K562 (cell line): ENCODE measurements at regions not wholly inside any gene's neighbourhood (a gene's known extent, or its start where the extent isn't known, plus 50 kb on each side); places are given as distances from the start of the nearest gene placed in this dataset.
"Not testable (repeated sequence)": the region's sequence is repeated elsewhere in the genome, so short reads cannot be mapped to it uniquely, and the experiment has no call there.

ENCODE experiments used
- ATAC-seq: fragments of 200-7000 bp; cut with Tn5 transposase; 3 replicates; pipeline ENCODE4 v1.9.1; 2020; ENCODE audit warnings: moderate library complexity
- BruUV-seq: library from RNA; stranded (reverse); fragments of 400-500 nt; replicated peaks from 2 replicates; lab custom pipeline; 2021; lab: Mats Ljungman, UMichigan
- CTCF ChIA-PET: fragments of 300-600 bp; formaldehyde crosslinking; extraction: SDS; loops from one replicate; lab custom pipeline; 2021; ENCODE audit warnings: low intra/inter-chr PET ratio; lab: Yijun Ruan, JAX
- POLR2A ChIA-PET: fragments of 300-600, 350-650 bp; sonication (Branson Sonifier 250); formaldehyde crosslinking; extraction: SDS; loops from one replicate; lab custom pipeline; 2021; ENCODE audit warnings: antibody characterized with exemption, inconsistent platforms; lab: Yijun Ruan, JAX
- DNase-seq, 4 experiments: peaks; one replicate each; pipeline versions ENCODE4 v3.0.0 to v3.0.0-alpha.2; 2011 to 2018; ENCODE audit warnings: low spot score in 3 of 4, mixed read lengths in 3 of 4; ENCODE audit errors: extremely low read depth in 1 of 4
- FAIRE-seq: peaks from 2 replicates; lab custom pipeline; 2011; peaks lifted over from hg19 to GRCh38; lab: Jason Lieb, UNC
- H2AFZ ChIP-seq: 2 replicates; pipeline ENCODE4 v1.6.0; 2011; ENCODE audit warnings: low read depth, low read length, control low read depth, inconsistent platforms
- H3K27ac ChIP-seq: fragments of 200-600 bp; 3 replicates; pipeline ENCODE4 v1.8.0; 2011; ENCODE audit warnings: low read depth, mild to moderate bottlenecking, control low read depth, inconsistent platforms, low read length, moderate library complexity, mixed read lengths; ENCODE audit errors: extremely low read depth
- H3K27me3 ChIP-seq, 2 experiments: fragments of 300-600 bp in 1 of 2; 2 replicates in 1 of 2; 3 replicates in 1 of 2; pipeline versions ENCODE4 v1.6.0 to v1.8.0; 2011; ENCODE audit warnings: inconsistent platforms in 2 of 2, low read length in 2 of 2, mild to moderate bottlenecking in 1 of 2, mixed read lengths in 1 of 2, moderate library complexity in 1 of 2; ENCODE audit not compliant: control insufficient read depth in 2 of 2, insufficient read depth in 2 of 2
- H3K36me3 ChIP-seq: fragments of 300-600 bp; 3 replicates; pipeline ENCODE4 v1.8.0; 2011; ENCODE audit warnings: mild to moderate bottlenecking, low read length, inconsistent platforms; ENCODE audit not compliant: control insufficient read depth, insufficient read depth
- H3K4me1 ChIP-seq, 2 experiments: fragments of 200-600 bp in 1 of 2; replicated peaks in 1 of 2; 2 replicates in 1 of 2; 3 replicates in 1 of 2; pipeline versions ENCODE4 v1.5.1 to v1.8.0; 2011; ENCODE audit warnings: inconsistent platforms in 2 of 2, low read length in 2 of 2, mild to moderate bottlenecking in 1 of 2, mixed read lengths in 1 of 2, moderate library complexity in 1 of 2; ENCODE audit not compliant: control insufficient read depth in 2 of 2, insufficient read depth in 2 of 2
- H3K4me2 ChIP-seq: 2 replicates; pipeline ENCODE4 v1.6.1; 2011; ENCODE audit warnings: low read length, control low read depth, inconsistent platforms, mixed read lengths; ENCODE audit not compliant: insufficient read depth
- H3K4me3 ChIP-seq: fragments of 200-600 bp; sonication (generic), shearing (Covaris generic); 2 replicates; pipeline ENCODE4 v1.5.1; 2016; ENCODE audit warnings: control low read depth, inconsistent platforms
- H3K79me2 ChIP-seq: fragments of 200-600 bp; 3 replicates; pipeline ENCODE4 v1.8.0; 2011; ENCODE audit warnings: low read length, inconsistent platforms; ENCODE audit not compliant: control insufficient read depth, insufficient read depth
- H3K9ac ChIP-seq, 2 experiments: 2 replicates each; pipeline versions ENCODE4 v1.6.0 to v1.6.1; 2011; ENCODE audit warnings: low read depth in 2 of 2, low read length in 2 of 2, control low read depth in 1 of 2, inconsistent platforms in 1 of 2, mild to moderate bottlenecking in 1 of 2, mixed read lengths in 1 of 2; ENCODE audit not compliant: insufficient read depth in 1 of 2
- H3K9me1 ChIP-seq: one replicate; pipeline ENCODE4 v1.6.0; 2011; ENCODE audit warnings: inconsistent platforms, mild to moderate bottlenecking, low read length, moderate library complexity; ENCODE audit not compliant: control insufficient read depth, insufficient read depth
- H3K9me3 ChIP-seq: replicated peaks from 2 replicates; pipeline ENCODE4 v1.5.1; 2011; ENCODE audit warnings: low read depth, low read length, inconsistent platforms; ENCODE audit not compliant: control insufficient read depth, insufficient read depth
- H4K20me1 ChIP-seq: replicated peaks from 2 replicates; pipeline ENCODE4 v1.6.1; 2011; ENCODE audit warnings: low read length, inconsistent platforms, mixed read lengths; ENCODE audit not compliant: control insufficient read depth, insufficient read depth
- KHSRP ChIP-seq: fragments of 450-650 bp; IDR thresholded peaks from 2 replicates; pipeline ENCODE4 v1.6.1; 2017
- MLLT1 ChIP-seq, 2 experiments: fragments of 450-650 bp; IDR thresholded peaks; 2 replicates each; pipeline ENCODE4 v1.6.1; 2016
- RBM25 ChIP-seq: fragments of 200-400 bp; formaldehyde crosslinking; IDR thresholded peaks from 2 replicates; pipeline ENCODE4 v1.6.1; 2018; ENCODE audit warnings: low read length, low read depth, moderate library complexity; ENCODE audit not compliant: severe bottlenecking
- SAFB ChIP-seq: fragments of 200-400 bp; formaldehyde crosslinking; IDR thresholded peaks from 2 replicates; pipeline ENCODE4 v1.6.1; 2017; ENCODE audit warnings: low read depth, low read length, borderline replicate concordance
- TRIM24 ChIP-seq, 2 experiments: fragments of 450-650 bp; IDR thresholded peaks; 2 replicates each; pipeline ENCODE4 v1.6.1; 2016
- ZNF146 ChIP-seq: IDR thresholded peaks from one replicate; pipeline ENCODE4 v1.6.1; 2018; ENCODE audit warnings: missing compliant biosample characterization; ENCODE audit not compliant: unreplicated experiment
- ZNF347 ChIP-seq: fragments of 450-650 bp; formaldehyde crosslinking; IDR thresholded peaks from 2 replicates; pipeline ENCODE4 v1.4.0; 2020; ENCODE audit warnings: low read depth, mild to moderate bottlenecking, moderate library complexity
- ZNF780A ChIP-seq: fragments of 250-450 bp; sonication (Bioruptor Pico); IDR thresholded peaks from 2 replicates; pipeline ENCODE4 v1.5.0; 2021; ENCODE audit warnings: mild to moderate bottlenecking
- WGBS: fragments of 100-300 bp; shearing (Covaris generic); methylation state at CpG from one replicate; pipeline ENCODE4 v1.1.6; 2016; ENCODE audit warnings: low coverage, mixed read lengths; ENCODE audit not compliant: insufficient coverage; ENCODE audit errors: missing lambda C conversion rate; 5-methylcytosine and 5-hydroxymethylcytosine counted together
- in situ Hi-C: fragments of 300-500 bp; cut with MboI; formaldehyde crosslinking; loops from 4 replicates; pipeline ENCODE4 v1.15.0; 2018; ENCODE audit warnings: inconsistent platforms, mixed read lengths
- intact Hi-C: fragments of 100-400 bp; cut with micrococcal nuclease; formaldehyde crosslinking; loops from 2 replicates; pipeline ENCODE4 v1.14.2; 2022

GRCh38 chr2:176902454-176902853 is 310.1 kb upstream of the HNRNPA3 start:
- H3K4me1 ChIP-seq: no peaks in the 10 kb centered on the region
- intact Hi-C loops: loop anchor here (10.0 kb wide), 1 partner anchor 242 kb away; no protein-coding TSS in a partner anchor
- H3K36me3 ChIP-seq: no peaks in the 10 kb centered on the region
- DNase-seq (no peak), FAIRE-seq (no peak), ATAC-seq (no peak)
- no peaks in the 10 kb centered on the region for H3K9me3 ChIP-seq
- ChIA-PET POLR2A (no interaction called here), CTCF (no interaction called here)
- no TSS peak for BruUV-seq
- no peaks in the 10 kb centered on the region for H4K20me1 ChIP-seq
- H3K27me3 ChIP-seq: no peaks in the 10 kb centered on the region; a peak in 1 of 5 replicates
- WGBS: 0% methylated on average over 4 of the region's 4 CpGs
- in situ Hi-C loops: no loop called here
- no peak overlapping the region for H2AFZ ChIP-seq
- H3K27ac ChIP-seq: no peak overlapping the region
- H3K9me1 ChIP-seq: no peaks in the 10 kb centered on the region
- H3K4me2 ChIP-seq: no peak overlapping the region
- no peak overlapping the region for H3K4me3 ChIP-seq
- H3K9ac ChIP-seq: no peak overlapping the region
- TF ChIP-seq TRIM24 (IDR thresholded peaks at IDR 0.05) (no peak), MLLT1 (IDR thresholded peaks at IDR 0.05) (no peak), KHSRP (no peak), ZNF780A (no peak), ZNF347 (CRISPR knock-in tag) (no peak), SAFB (no peak)
- H3K79me2 ChIP-seq: no peaks in the 10 kb centered on the region

GRCh38 chr2:176904053-176904452 is 308.5 kb upstream of the HNRNPA3 start:
- H3K79me2 ChIP-seq, POLR2A ChIA-PET, DNase-seq, H4K20me1 ChIP-seq, in situ Hi-C loops, H3K27me3 ChIP-seq, H3K4me2 ChIP-seq, H3K9me1 ChIP-seq, ATAC-seq, H3K9ac ChIP-seq, CTCF ChIA-PET, H2AFZ ChIP-seq, H3K4me1 ChIP-seq, FAIRE-seq, H3K4me3 ChIP-seq, H3K27ac ChIP-seq, H3K36me3 ChIP-seq, H3K9me3 ChIP-seq, BruUV-seq: not testable (repeated sequence)
- 0% methylated on average over 2 of the region's 2 CpGs for WGBS
- TF ChIP-seq ZNF146 (CRISPR knock-in tag): peak; percentile 81
- peak; percentile 35 for TF ChIP-seq RBM25
- intact Hi-C loops: loop anchor here (10.0 kb wide), 1 partner anchor 241 kb away; no protein-coding TSS in a partner anchor
